Right atrium auricular region (tissue), 2 donors: ENCODE measurements at regions not wholly inside any gene's neighbourhood (a gene's known extent, or its start where the extent isn't known, plus 50 kb on each side); places are given as distances from the start of the nearest gene placed in this dataset.
A peak's percentile ranks its signal among the peaks of the same experiment; 100 is the strongest.
"Not testable (repeated sequence)": the region's sequence is repeated elsewhere in the genome, so short reads cannot be mapped to it uniquely, and the experiment has no call there.

Experiments used
- DNase-seq: peaks from one replicate; pipeline ENCODE4 v3.0.0-alpha.2; 2019; ENCODE audit warnings: low spot score
- H3K27ac ChIP-seq, 2 donors: fragments of 200-600 bp; sonication (generic); 1 replicate in 1 of 2; 2 replicates in 1 of 2; pipeline ENCODE4 v1.5.1; 2016 to 2019
- H3K27me3 ChIP-seq, 2 donors: fragments of 200-600 bp; sonication (generic); one replicate each; pipeline versions ENCODE4 v1.5.1 to v1.6.0; 2017 to 2019
- H3K36me3 ChIP-seq: fragments of 200-600 bp; sonication (generic); one replicate; pipeline ENCODE4 v1.5.1; 2016
- H3K4me1 ChIP-seq, 2 donors: fragments of 200-600 bp; sonication (generic); one replicate each; pipeline versions ENCODE4 v1.5.1 to v1.6.0; 2017 to 2019
- H3K4me3 ChIP-seq, 2 donors: fragments of 200-600 bp; sonication (generic); 1 replicate in 1 of 2; 2 replicates in 1 of 2; pipeline ENCODE4 v1.5.1; 2017 to 2019; ENCODE audit warnings: mild to moderate bottlenecking in 1 of 2, moderate library complexity in 1 of 2
- H3K9me3 ChIP-seq, 2 donors: fragments of 200-600 bp; sonication (generic); one replicate each; pipeline ENCODE4 v1.5.1; 2019
- TF ChIP-seq, protein P1 (sequence below), 2 donors: fragments of 200-600 bp; sonication (generic); IDR thresholded peaks; one replicate each; pipeline ENCODE4 v1.5.1; 2019; ENCODE audit warnings: antibody characterized with exemption in 2 of 2

DNA sequence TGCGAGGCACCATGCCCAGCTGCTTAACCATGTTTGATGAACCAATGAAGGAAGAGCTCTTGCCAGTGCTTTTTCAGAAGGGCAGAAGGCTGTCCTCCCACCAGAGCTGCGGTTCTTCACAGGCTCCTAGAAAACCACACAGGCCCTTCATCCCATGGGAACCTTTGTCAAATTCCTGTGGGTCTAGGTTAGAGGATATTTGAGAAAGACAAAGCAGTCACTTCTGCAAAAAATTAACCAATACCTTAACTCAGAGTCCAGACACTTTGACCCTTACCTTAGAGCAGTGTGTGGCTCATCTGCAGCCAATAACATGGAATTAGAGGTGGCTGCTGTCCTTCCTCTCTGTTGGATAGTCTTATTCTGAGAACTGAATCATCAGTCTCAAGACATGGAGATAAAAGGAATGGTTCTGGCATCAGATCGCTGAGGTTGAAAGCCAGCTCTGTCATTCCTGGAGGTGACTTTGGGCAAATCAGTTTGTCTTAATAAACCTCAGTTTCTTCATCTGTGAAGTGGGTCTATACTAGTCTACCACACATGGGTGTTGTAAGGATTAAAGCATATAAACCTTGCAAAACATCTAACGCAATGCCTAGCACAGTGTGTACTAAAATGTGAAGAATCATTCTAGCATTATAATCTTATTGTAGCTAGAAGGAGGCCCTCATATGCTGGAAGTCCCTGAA is 65.1 kb upstream of the PIP4K2A start:
- no peak for DNase-seq
- TF ChIP-seq, protein P1, sequence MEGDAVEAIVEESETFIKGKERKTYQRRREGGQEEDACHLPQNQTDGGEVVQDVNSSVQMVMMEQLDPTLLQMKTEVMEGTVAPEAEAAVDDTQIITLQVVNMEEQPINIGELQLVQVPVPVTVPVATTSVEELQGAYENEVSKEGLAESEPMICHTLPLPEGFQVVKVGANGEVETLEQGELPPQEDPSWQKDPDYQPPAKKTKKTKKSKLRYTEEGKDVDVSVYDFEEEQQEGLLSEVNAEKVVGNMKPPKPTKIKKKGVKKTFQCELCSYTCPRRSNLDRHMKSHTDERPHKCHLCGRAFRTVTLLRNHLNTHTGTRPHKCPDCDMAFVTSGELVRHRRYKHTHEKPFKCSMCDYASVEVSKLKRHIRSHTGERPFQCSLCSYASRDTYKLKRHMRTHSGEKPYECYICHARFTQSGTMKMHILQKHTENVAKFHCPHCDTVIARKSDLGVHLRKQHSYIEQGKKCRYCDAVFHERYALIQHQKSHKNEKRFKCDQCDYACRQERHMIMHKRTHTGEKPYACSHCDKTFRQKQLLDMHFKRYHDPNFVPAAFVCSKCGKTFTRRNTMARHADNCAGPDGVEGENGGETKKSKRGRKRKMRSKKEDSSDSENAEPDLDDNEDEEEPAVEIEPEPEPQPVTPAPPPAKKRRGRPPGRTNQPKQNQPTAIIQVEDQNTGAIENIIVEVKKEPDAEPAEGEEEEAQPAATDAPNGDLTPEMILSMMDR (IDR thresholded peaks at IDR 0.05): no peak
- Histone ChIP-seq H3K36me3 (no peaks in the 10 kb centered on the region), H3K4me3 (no peak overlapping the region), H3K27me3 (no peaks in the 10 kb centered on the region), H3K27ac (no peak overlapping the region), H3K9me3 (no peaks in the 10 kb centered on the region), H3K4me1 (peaks cover 0 to 7% of the 10 kb centered on the region in 2 donors)

DNA sequence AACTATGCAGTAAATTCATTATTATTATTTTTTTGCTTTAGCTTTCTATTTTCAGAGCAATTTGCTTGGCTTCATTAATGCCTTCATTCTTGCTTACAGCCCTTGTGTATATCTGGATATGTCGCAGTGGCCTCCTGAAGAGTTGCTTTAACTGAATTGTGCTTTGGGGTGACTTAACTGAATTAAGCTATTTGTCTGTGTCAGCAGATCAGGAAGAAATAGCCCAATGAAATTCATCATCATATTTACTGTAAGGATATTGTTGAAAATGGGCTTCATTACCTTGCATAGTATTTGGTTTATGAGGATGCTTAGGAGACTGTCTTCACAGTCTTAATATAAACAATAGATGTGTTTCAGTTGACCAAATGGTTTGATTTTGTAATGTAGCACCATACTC is 59.7 kb upstream of the PIP4K2A start:
- Histone ChIP-seq H3K27me3 (no peaks in the 10 kb centered on the region), H3K9me3 (peaks cover 0 to 1% of the 10 kb centered on the region in 2 donors), H3K4me3 (no peak overlapping the region), H3K27ac (no peak overlapping the region), H3K4me1 (no peaks in the 10 kb centered on the region), H3K36me3 (no peaks in the 10 kb centered on the region)
- TF ChIP-seq, protein P1 (IDR thresholded peaks at IDR 0.05): no peak
- DNase-seq: no peak

DNA sequence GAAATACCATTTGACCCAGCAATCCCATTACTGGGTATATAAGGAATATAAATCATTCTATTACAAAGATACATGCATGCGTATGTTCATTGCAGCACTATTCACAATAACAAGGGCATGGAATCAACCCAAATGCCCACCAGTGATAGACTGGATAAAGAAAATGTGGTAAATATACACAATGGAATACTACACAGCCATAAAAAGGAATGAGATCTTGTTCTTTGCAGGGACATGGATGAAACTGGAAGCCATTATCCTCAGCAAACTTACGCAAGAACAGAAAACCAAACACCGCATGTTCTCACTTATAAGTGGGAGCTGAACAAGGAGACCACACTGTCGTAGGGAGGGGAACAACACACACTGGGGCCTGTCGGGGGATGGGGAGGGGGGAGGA is 57.3 kb upstream of the PIP4K2A start:
- H3K9me3 ChIP-seq, H3K27me3 ChIP-seq, H3K4me3 ChIP-seq, H3K27ac ChIP-seq, DNase-seq, H3K36me3 ChIP-seq: not testable (repeated sequence)
- peaks cover 0 to 13% of the 10 kb centered on the region in 2 donors for H3K4me1 ChIP-seq

DNA sequence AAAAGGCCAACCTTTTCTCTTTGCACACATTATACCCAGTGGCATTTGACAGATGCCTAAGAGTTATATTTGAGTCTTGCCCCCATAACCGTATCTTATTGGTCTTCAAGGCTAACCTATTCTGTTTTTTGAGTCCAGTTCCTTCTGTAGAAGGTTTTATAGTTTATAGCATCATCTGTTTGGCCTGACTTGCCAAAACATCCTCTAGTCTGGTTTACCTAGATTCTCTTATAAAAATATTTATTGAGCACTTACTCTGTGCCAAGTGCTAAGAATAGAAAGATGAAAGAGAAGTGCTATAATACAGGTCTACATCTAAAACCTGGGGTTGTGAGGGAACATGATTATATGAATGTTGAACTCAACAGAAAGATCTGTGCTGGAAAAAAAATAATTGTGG is 55.9 kb upstream of the PIP4K2A start:
- TF ChIP-seq, protein P1 (IDR thresholded peaks at IDR 0.05): no peak
- Histone ChIP-seq H3K36me3 (no peaks in the 10 kb centered on the region), H3K4me1 (peaks cover 0 to 18% of the 10 kb centered on the region in 2 donors), H3K27me3 (no peaks in the 10 kb centered on the region), H3K4me3 (no peak overlapping the region), H3K27ac (no peak overlapping the region), H3K9me3 (peaks cover 0 to 7% of the 10 kb centered on the region in 2 donors)
- DNase-seq: no peak

- H3K4me1 ChIP-seq: peaks cover 0 to 18% of the 10 kb centered on the region in 2 donors
- DNase-seq: no peak
- no peaks in the 10 kb centered on the region for H3K36me3 ChIP-seq
- no peak overlapping the region for H3K4me3 ChIP-seq
- no peaks in the 10 kb centered on the region for H3K27me3 ChIP-seq
- TF ChIP-seq, protein P1 (IDR thresholded peaks at IDR 0.05): no peak
- H3K9me3 ChIP-seq: peaks cover 0 to 7% of the 10 kb centered on the region in 2 donors
- peak overlapping the region in 1 of 2 donors; percentile 62 for H3K27ac ChIP-seq
Observed at GRCh38 chr10:22767859-22768258, 53.5 kb upstream of the PIP4K2A start.

GRCh38 chr10:22766693-22767092 is 52.3 kb upstream of the PIP4K2A start:
- H3K27ac ChIP-seq: peak overlapping the region in 1 of 2 donors; percentile 62
- no peaks in the 10 kb centered on the region for H3K36me3 ChIP-seq
- DNase-seq: no peak
- H3K4me3 ChIP-seq: no peak overlapping the region
- H3K4me1 ChIP-seq: peaks cover 0 to 18% of the 10 kb centered on the region in 2 donors
- TF ChIP-seq, protein P1 (IDR thresholded peaks at IDR 0.05): no peak
- no peaks in the 10 kb centered on the region for H3K27me3 ChIP-seq
- peaks cover 0 to 7% of the 10 kb centered on the region in 2 donors for H3K9me3 ChIP-seq
